OCI-LY1 (cell line): ENCODE measurements at regions not wholly inside any gene's neighbourhood (a gene's known extent, or its start where the extent isn't known, plus 50 kb on each side); places are given as distances from the start of the nearest gene placed in this dataset.

Source experiments
- H2AFZ ChIP-seq: fragments of 200-600 bp; sonication (generic), shearing (Covaris generic); 2 replicates; pipeline ENCODE4 v1.6.0; 2014; ENCODE audit warnings: antibody characterized with exemption, mild to moderate bottlenecking, low read length
- H3F3A ChIP-seq: fragments of 200-600 bp; sonication (generic), shearing (Covaris generic); 2 replicates; pipeline ENCODE4 v1.6.0; 2014; ENCODE audit warnings: mild to moderate bottlenecking, antibody characterized with exemption, low read length, moderate library complexity; ENCODE audit not compliant: insufficient read depth
- H3K27ac ChIP-seq: fragments of 200-600 bp; sonication (generic); 2 replicates; pipeline ENCODE4 v1.5.1; 2014; ENCODE audit warnings: low read length, mixed run types, mild to moderate bottlenecking, low read depth; ENCODE audit not compliant: poor library complexity, severe bottlenecking
- H3K27me3 ChIP-seq: fragments of 200-600 bp; sonication (generic); 2 replicates; pipeline ENCODE4 v1.6.0; 2014; ENCODE audit warnings: antibody characterized with exemption, mild to moderate bottlenecking, low read length, moderate library complexity; ENCODE audit not compliant: insufficient read depth
- H3K36me3 ChIP-seq: fragments of 200-600 bp; sonication (generic); 2 replicates; pipeline ENCODE4 v1.6.1; 2014; ENCODE audit warnings: mild to moderate bottlenecking, antibody characterized with exemption, low read length, moderate library complexity, mixed read lengths; ENCODE audit not compliant: insufficient read depth
- H3K4me1 ChIP-seq: fragments of 200-600 bp; sonication (generic); 2 replicates; pipeline ENCODE4 v1.5.1; 2014; ENCODE audit warnings: mild to moderate bottlenecking, low read length, moderate library complexity; ENCODE audit not compliant: insufficient read depth, severe bottlenecking
- H3K4me2 ChIP-seq: fragments of 200-600 bp; sonication (generic), shearing (Covaris generic); 2 replicates; pipeline ENCODE4 v1.6.1; 2014; ENCODE audit warnings: low read length
- H3K4me3 ChIP-seq: fragments of 200-600 bp; sonication (generic); 2 replicates; pipeline ENCODE4 v1.5.1; 2014; ENCODE audit warnings: low read length, low read depth, mild to moderate bottlenecking, mixed read lengths; ENCODE audit not compliant: poor library complexity, severe bottlenecking
- H3K79me2 ChIP-seq: fragments of 200-600 bp; shearing (Covaris generic); 2 replicates; pipeline ENCODE4 v1.6.1; 2016; ENCODE audit warnings: mixed run types, low read length, mixed read lengths; ENCODE audit not compliant: insufficient read depth
- H3K9ac ChIP-seq: fragments of 200-600 bp; sonication (generic), shearing (Covaris generic); 2 replicates; pipeline ENCODE4 v1.6.1; 2014; ENCODE audit warnings: mild to moderate bottlenecking, low read length, mixed read lengths
- H3K9me2 ChIP-seq: fragments of 200-600 bp; sonication (generic), shearing (Covaris generic); 2 replicates; pipeline ENCODE4 v1.6.1; 2014; ENCODE audit warnings: low read depth, mild to moderate bottlenecking, low read length, mixed read lengths
- H3K9me3 ChIP-seq: fragments of 200-600 bp; shearing (Covaris generic); 2 replicates; pipeline ENCODE4 v1.6.1; 2014; ENCODE audit warnings: low read length, mixed read lengths
- H4K20me1 ChIP-seq: fragments of 200-600 bp; sonication (generic), shearing (Covaris generic); 2 replicates; pipeline ENCODE4 v1.6.0; 2016; ENCODE audit warnings: mild to moderate bottlenecking, low read length; ENCODE audit not compliant: insufficient read depth
- EZH2 ChIP-seq: fragments of 200-600 bp; sonication (generic), shearing (Covaris generic); IDR thresholded peaks from 2 replicates; pipeline ENCODE4 v1.8.0; 2017; ENCODE audit warnings: borderline replicate concordance, mixed run types, mild to moderate bottlenecking, antibody characterized with exemption, low read length, moderate library complexity, mixed read lengths
- TF ChIP-seq, protein P1 (sequence below): fragments of 200-600 bp; sonication (generic), shearing (Covaris generic); IDR thresholded peaks from 2 replicates; pipeline ENCODE4 v1.5.1; 2017; ENCODE audit warnings: mild to moderate bottlenecking, antibody characterized with exemption, low read length, moderate library complexity, mixed read lengths

DNA sequence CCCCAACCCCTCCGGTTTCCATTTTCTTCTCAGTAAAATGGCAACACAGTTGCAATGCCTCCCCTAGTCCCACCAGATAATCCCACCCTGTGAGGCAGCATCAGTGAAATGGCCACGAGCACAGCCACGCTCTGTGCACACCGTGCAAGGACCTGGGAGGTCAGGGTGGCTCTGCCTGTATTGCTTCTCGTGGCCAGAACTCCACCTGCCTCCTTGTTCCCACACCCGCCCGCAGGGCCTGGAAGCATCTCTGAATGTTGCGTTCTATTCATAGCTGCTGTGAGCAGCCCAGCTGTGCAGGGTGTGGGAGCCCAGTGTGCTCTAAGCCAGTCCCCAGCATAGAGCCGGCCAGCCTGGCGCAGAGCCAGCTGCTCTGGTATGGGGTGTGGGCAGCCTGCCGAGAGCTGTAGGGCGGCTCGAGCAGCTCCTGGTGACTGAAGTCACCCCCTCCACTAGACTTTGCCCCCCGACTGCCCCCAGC lies 161.1 kb downstream of the DLL1 start:
- Histone ChIP-seq H3K4me2 (no peak overlapping the region), H2AFZ (no peak overlapping the region), H3K4me1 (no peaks in the 10 kb centered on the region), H3F3A (no peaks in the 10 kb centered on the region), H3K27ac (no peak overlapping the region), H3K79me2 (no peaks in the 10 kb centered on the region), H3K36me3 (no peaks in the 10 kb centered on the region), H4K20me1 (no peaks in the 10 kb centered on the region), H3K9ac (no peak overlapping the region), H3K27me3 (no peaks in the 10 kb centered on the region), H3K4me3 (no peak overlapping the region), H3K9me3 (no peaks in the 10 kb centered on the region), H3K9me2 (no peaks in the 10 kb centered on the region)
- TF ChIP-seq, protein P1, sequence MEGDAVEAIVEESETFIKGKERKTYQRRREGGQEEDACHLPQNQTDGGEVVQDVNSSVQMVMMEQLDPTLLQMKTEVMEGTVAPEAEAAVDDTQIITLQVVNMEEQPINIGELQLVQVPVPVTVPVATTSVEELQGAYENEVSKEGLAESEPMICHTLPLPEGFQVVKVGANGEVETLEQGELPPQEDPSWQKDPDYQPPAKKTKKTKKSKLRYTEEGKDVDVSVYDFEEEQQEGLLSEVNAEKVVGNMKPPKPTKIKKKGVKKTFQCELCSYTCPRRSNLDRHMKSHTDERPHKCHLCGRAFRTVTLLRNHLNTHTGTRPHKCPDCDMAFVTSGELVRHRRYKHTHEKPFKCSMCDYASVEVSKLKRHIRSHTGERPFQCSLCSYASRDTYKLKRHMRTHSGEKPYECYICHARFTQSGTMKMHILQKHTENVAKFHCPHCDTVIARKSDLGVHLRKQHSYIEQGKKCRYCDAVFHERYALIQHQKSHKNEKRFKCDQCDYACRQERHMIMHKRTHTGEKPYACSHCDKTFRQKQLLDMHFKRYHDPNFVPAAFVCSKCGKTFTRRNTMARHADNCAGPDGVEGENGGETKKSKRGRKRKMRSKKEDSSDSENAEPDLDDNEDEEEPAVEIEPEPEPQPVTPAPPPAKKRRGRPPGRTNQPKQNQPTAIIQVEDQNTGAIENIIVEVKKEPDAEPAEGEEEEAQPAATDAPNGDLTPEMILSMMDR, result no peak
- no peak for TF ChIP-seq EZH2

GRCh38 chr6:170128811-170129681 lies 161.8 kb downstream of the DLL1 start:
- Histone ChIP-seq H3K4me3 (no peak overlapping the region), H3K4me2 (no peak overlapping the region), H2AFZ (no peak overlapping the region), H3K4me1 (no peaks in the 10 kb centered on the region), H4K20me1 (no peaks in the 10 kb centered on the region), H3K9me2 (no peaks in the 10 kb centered on the region), H3F3A (no peaks in the 10 kb centered on the region), H3K27me3 (no peaks in the 10 kb centered on the region), H3K27ac (no peak overlapping the region), H3K9ac (no peak overlapping the region), H3K9me3 (no peaks in the 10 kb centered on the region), H3K36me3 (no peaks in the 10 kb centered on the region), H3K79me2 (no peaks in the 10 kb centered on the region)
- TF ChIP-seq EZH2, result no peak
- TF ChIP-seq, protein P1, result no peak

DNA sequence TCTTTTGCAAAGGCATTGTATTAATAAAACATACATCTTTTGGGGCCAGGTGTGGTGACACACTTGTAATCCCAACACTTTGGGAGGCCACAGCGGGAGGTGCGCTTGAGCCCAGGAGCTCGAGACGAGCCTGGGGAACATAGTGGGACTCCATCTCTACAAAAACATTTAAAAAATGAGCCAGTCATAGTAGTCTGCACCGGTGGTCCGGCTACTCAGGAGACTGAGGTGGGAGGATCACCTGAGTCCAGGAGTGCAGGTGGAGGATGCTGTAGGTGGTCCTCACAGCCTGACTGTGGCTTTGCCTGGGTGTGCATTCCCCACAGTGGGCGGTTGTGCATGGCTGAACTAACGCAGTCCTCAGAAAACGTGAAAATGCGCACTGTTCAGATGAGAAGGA lies 162.5 kb downstream of the DLL1 start:
- no peak overlapping the region for H3K4me3 ChIP-seq
- no peak overlapping the region for H2AFZ ChIP-seq
- H4K20me1 ChIP-seq, result no peaks in the 10 kb centered on the region
- H3K9ac ChIP-seq, result no peak overlapping the region
- no peaks in the 10 kb centered on the region for H3K79me2 ChIP-seq
- no peak for TF ChIP-seq EZH2
- TF ChIP-seq, protein P1, result no peak
- H3K27me3 ChIP-seq, result no peaks in the 10 kb centered on the region
- H3K9me2 ChIP-seq, result no peaks in the 10 kb centered on the region
- no peaks in the 10 kb centered on the region for H3K36me3 ChIP-seq
- no peaks in the 10 kb centered on the region for H3F3A ChIP-seq
- H3K4me1 ChIP-seq, result no peaks in the 10 kb centered on the region
- no peak overlapping the region for H3K27ac ChIP-seq
- H3K9me3 ChIP-seq, result no peaks in the 10 kb centered on the region
- no peak overlapping the region for H3K4me2 ChIP-seq
